ENCODE measurements at regions not wholly inside any gene's neighbourhood (a gene's known extent, or its start where the extent isn't known, plus 50 kb on each side); places are given as distances from the start of the nearest gene placed in this dataset.

GRCh38 chr7:17067691-17068090 is 185.9 kb upstream of the AGR3 start:
- Histone ChIP-seq H3K9me3 (ENCODE audit: control insufficient read depth, insufficient read depth, low read length) (no peaks in the 10 kb centered on the region), H3K4me3 (ENCODE audit: low read length) (no peak overlapping the region), H3K27ac (ENCODE audit: low read length) (no peak overlapping the region), H3K36me3 (ENCODE audit: control insufficient read depth, insufficient read depth, low read length) (no peaks in the 10 kb centered on the region), H3K27me3 (ENCODE audit: control insufficient read depth, insufficient read depth, low read length) (no peaks in the 10 kb centered on the region), H3K4me1 (ENCODE audit: control insufficient read depth, insufficient read depth, low read length) (no peaks in the 10 kb centered on the region)
- no peaks in the 10 kb centered on the region for H3K36me3 Mint-ChIP-seq
- H3K27ac Mint-ChIP-seq: no peak overlapping the region
- no peaks in the 10 kb centered on the region for H3K9me3 Mint-ChIP-seq
- TF ChIP-seq CTCF (IDR thresholded peaks at IDR 0.05): no peak
- no peak overlapping the region for H3K4me3 Mint-ChIP-seq
- H3K27me3 Mint-ChIP-seq (ENCODE audit: low read depth in 2 of 2): no peaks in the 10 kb centered on the region
- no CpG with 5 or more reads among the region's 1 CpG for WGBS (ENCODE audit: insufficient coverage)
- no peak for DNase-seq
- intact Hi-C loops (cut with micrococcal nuclease): no loop called here
- ATAC-seq: no peak
- no peaks in the 10 kb centered on the region for H3K4me1 Mint-ChIP-seq

GRCh38 chr7:17069146-17069545 is 187.4 kb upstream of the AGR3 start:
- no peaks in the 10 kb centered on the region for H3K36me3 Mint-ChIP-seq
- no peak for DNase-seq
- no peaks in the 10 kb centered on the region for H3K4me1 Mint-ChIP-seq
- no peak overlapping the region for H3K4me3 Mint-ChIP-seq
- H3K27me3 Mint-ChIP-seq (ENCODE audit: low read depth in 2 of 2): no peaks in the 10 kb centered on the region
- no peak overlapping the region for H3K27ac Mint-ChIP-seq
- no peak overlapping the region for H3K27ac ChIP-seq (ENCODE audit: low read length)
- no peak for TF ChIP-seq CTCF (IDR thresholded peaks at IDR 0.05)
- no peaks in the 10 kb centered on the region for H3K36me3 ChIP-seq (ENCODE audit: control insufficient read depth, insufficient read depth, low read length)
- no peaks in the 10 kb centered on the region for H3K4me1 ChIP-seq (ENCODE audit: control insufficient read depth, insufficient read depth, low read length)
- 85% methylated on average over 4 of the region's 4 CpGs for WGBS (ENCODE audit: insufficient coverage)
- no peak overlapping the region for H3K4me3 ChIP-seq (ENCODE audit: low read length)
- no peaks in the 10 kb centered on the region for H3K9me3 ChIP-seq (ENCODE audit: control insufficient read depth, insufficient read depth, low read length)
- no peaks in the 10 kb centered on the region for H3K27me3 ChIP-seq (ENCODE audit: control insufficient read depth, insufficient read depth, low read length)
- no peaks in the 10 kb centered on the region for H3K9me3 Mint-ChIP-seq
- intact Hi-C loops (cut with micrococcal nuclease): no loop called here
- ATAC-seq: no peak

GRCh38 chr7:17070231-17070708 is 188.5 kb upstream of the AGR3 start:
- Histone ChIP-seq H3K27ac (ENCODE audit: low read length) (no peak overlapping the region), H3K27me3 (ENCODE audit: control insufficient read depth, insufficient read depth, low read length) (no peaks in the 10 kb centered on the region), H3K4me3 (ENCODE audit: low read length) (no peak overlapping the region), H3K36me3 (ENCODE audit: control insufficient read depth, insufficient read depth, low read length) (no peaks in the 10 kb centered on the region), H3K4me1 (ENCODE audit: control insufficient read depth, insufficient read depth, low read length) (no peaks in the 10 kb centered on the region), H3K9me3 (ENCODE audit: control insufficient read depth, insufficient read depth, low read length) (no peaks in the 10 kb centered on the region)
- intact Hi-C loops (cut with micrococcal nuclease): no loop called here
- WGBS (ENCODE audit: insufficient coverage): 86% methylated on average over 1 of the region's 1 CpG
- Mint-ChIP-seq H3K4me1 (no peaks in the 10 kb centered on the region), H3K36me3 (no peaks in the 10 kb centered on the region), H3K27ac (no peak overlapping the region), H3K9me3 (no peaks in the 10 kb centered on the region), H3K4me3 (no peak overlapping the region), H3K27me3 (ENCODE audit: low read depth in 2 of 2) (no peaks in the 10 kb centered on the region)
- no peak for ATAC-seq
- DNase-seq: no peak
- TF ChIP-seq CTCF (IDR thresholded peaks at IDR 0.05): no peak

GRCh38 chr7:17071866-17072265 is 190.1 kb upstream of the AGR3 start:
- ATAC-seq (no peak), DNase-seq (no peak)
- H3K36me3 ChIP-seq (ENCODE audit: control insufficient read depth, insufficient read depth, low read length): no peaks in the 10 kb centered on the region
- Mint-ChIP-seq H3K4me3 (no peak overlapping the region), H3K27me3 (ENCODE audit: low read depth in 2 of 2) (no peaks in the 10 kb centered on the region), H3K9me3 (no peaks in the 10 kb centered on the region), H3K36me3 (no peaks in the 10 kb centered on the region), H3K27ac (no peak overlapping the region), H3K4me1 (no peaks in the 10 kb centered on the region)
- intact Hi-C loops (cut with micrococcal nuclease): no loop called here
- no peaks in the 10 kb centered on the region for H3K4me1 ChIP-seq (ENCODE audit: control insufficient read depth, insufficient read depth, low read length)
- no CpG with 5 or more reads among the region's 1 CpG for WGBS (ENCODE audit: insufficient coverage)
- no peak overlapping the region for H3K27ac ChIP-seq (ENCODE audit: low read length)
- H3K27me3 ChIP-seq (ENCODE audit: control insufficient read depth, insufficient read depth, low read length): no peaks in the 10 kb centered on the region
- H3K4me3 ChIP-seq (ENCODE audit: low read length): no peak overlapping the region
- H3K9me3 ChIP-seq (ENCODE audit: control insufficient read depth, insufficient read depth, low read length): no peaks in the 10 kb centered on the region
- no peak for TF ChIP-seq CTCF (IDR thresholded peaks at IDR 0.05)
